GM12875 (cell line): ENCODE measurements at regions not wholly inside any gene's neighbourhood (a gene's known extent, or its start where the extent isn't known, plus 50 kb on each side); places are given as distances from the start of the nearest gene placed in this dataset.

ENCODE experiments used
- H3K4me3 ChIP-seq: one replicate; pipeline ENCODE4 v1.5.1; 2011; ENCODE audit warnings: low read depth, low read length, control low read depth
- TF ChIP-seq, protein P1 (sequence below): IDR thresholded peaks from 2 replicates; pipeline ENCODE4 v1.5.1; 2011; ENCODE audit warnings: low read depth, mild to moderate bottlenecking, control low read depth, inconsistent platforms, low read length, moderate library complexity, borderline replicate concordance; ENCODE audit not compliant: insufficient read depth

DNA sequence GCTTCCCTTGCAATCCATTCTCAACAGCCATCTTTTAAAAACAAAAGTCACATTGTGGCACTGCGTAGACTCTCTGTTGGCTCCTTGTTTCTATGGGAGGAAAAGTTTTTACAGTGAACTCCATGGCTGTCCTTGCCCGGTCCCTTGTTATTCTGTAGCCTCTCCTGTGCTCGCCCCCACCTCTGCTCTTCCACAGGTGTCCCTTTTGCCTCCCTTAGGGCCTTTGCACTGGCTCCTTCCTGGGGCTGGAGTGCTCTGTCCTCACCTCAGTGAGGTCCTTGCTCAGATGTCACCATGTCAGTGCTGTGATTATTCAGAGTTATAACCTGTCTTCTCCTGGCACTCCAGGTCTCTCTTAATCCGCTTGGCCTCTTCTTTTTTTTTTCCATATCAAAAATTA, 308.8 kb downstream of the DOCK8 start:
- TF ChIP-seq, protein P1, sequence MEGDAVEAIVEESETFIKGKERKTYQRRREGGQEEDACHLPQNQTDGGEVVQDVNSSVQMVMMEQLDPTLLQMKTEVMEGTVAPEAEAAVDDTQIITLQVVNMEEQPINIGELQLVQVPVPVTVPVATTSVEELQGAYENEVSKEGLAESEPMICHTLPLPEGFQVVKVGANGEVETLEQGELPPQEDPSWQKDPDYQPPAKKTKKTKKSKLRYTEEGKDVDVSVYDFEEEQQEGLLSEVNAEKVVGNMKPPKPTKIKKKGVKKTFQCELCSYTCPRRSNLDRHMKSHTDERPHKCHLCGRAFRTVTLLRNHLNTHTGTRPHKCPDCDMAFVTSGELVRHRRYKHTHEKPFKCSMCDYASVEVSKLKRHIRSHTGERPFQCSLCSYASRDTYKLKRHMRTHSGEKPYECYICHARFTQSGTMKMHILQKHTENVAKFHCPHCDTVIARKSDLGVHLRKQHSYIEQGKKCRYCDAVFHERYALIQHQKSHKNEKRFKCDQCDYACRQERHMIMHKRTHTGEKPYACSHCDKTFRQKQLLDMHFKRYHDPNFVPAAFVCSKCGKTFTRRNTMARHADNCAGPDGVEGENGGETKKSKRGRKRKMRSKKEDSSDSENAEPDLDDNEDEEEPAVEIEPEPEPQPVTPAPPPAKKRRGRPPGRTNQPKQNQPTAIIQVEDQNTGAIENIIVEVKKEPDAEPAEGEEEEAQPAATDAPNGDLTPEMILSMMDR, result no peak

DNA sequence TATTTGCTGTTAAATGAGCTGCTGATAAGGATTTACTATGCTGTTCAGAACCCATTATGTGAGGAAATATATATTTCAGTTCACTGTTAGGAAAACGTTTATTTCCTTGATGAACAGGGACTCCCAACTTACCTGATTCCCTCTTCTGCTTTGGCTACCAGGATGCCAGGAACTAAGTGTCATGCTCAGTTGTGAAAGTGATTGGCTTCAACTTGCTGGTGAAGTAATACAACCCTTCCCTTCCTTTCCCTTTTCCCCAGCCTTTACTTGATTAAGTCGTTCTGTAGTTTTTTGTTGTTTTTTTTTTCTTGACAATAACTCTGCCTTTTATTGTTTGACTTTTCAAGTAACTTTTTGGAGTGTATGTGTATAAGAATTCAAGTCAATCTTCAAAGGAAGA, 309.3 kb downstream of the DOCK8 start:
- no peak overlapping the region for H3K4me3 ChIP-seq
- TF ChIP-seq, protein P1, result no peak

More for the DNA sequence above, 308.8 kb downstream of the DOCK8 start:
- H3K4me3 ChIP-seq, result no peak overlapping the region

DNA sequence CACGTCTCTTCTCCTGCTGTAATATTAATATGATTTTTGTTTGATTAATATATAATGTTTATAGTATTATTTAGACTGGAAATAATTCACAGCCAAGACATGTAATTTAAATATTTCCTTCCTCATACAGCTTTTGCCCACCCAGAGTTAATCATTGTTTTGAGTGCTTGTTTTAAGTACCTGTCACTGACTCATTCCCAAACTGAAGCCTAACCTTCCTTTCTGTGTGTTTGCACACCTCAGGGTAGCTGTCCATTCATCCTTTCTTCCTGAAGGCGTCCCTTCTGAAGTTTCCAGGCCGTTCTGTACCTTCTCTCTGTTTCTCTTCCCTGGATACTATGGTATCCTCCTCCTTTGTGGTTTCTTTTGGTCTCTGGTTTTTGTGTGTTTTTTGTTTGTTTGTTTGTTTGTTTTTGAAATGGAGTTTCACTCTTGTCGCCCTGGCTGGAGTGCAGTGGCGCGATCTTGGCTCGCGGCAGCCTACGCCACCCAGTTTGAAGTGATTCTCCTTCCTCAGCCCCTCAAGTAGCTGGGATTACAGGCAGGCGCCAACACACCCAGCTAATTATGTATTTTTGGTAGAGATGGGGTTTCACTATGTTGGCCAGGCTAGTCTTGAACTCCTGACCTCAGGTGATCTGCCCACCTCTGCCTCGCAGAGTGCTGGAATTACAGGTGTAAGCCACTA, 312.4 kb downstream of the DOCK8 start:
- TF ChIP-seq, protein P1, result no peak
- H3K4me3 ChIP-seq, result no peak overlapping the region

DNA sequence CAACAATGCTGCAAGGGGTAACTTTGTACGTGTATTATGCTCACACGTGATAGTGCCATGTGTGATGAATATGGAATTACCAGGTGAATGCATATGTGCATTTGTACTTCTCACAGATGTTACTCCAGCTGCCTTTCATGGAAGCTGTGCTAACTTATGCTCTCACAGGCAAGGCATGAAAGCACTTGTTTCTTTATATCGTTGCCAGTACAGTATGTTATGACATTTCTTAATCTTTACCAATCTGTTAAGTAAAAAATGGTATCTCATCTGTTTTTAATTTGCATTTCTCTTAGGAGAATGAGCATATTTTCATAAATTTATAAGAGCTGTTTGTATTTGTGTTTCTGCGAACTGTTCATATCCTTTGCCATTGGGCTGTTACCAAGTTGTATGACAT, 311.8 kb upstream of the DMRT1 start:
- TF ChIP-seq, protein P1, result no peak
- no peak overlapping the region for H3K4me3 ChIP-seq

DNA sequence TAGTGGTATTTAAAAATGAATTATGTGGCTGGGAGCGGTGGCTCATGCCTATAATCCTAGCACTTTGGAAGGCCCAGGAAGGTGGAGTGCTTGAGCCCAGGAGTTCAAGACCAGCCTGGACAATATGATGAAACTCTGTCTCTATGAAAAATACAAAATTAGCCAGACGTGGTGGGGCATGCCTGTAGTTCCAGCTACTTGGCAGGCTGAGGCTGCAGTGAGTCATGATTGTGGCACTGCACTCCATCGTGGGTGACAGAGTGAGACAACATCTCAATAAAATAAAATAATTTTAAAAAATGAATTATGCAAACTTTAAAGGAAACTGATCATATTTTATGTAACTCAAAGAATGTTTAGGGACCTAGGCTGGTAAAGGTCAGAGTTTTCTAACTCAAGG, 310.8 kb upstream of the DMRT1 start:
- TF ChIP-seq, protein P1, result no peak

DNA sequence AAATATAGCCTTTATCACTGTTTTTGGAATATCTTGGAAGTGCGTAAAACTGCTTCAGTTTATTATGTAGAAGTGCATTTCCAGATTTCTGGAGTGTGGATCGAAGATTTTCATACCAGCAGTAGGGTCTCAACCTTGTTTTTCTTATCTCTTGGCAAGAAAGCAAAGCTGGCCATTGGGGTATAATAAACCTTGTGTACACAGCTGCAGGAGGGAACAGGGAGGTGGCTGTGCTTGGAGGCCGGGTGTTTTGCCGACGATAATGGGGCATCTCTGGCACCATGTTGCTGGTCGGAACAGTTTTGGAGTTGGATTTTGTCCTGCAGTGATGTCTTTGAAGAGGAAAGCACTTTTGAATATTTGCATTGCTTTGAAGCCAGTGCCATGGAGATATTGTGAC, 308.8 kb upstream of the DMRT1 start:
- H3K4me3 ChIP-seq, result no peak overlapping the region
- TF ChIP-seq, protein P1, result no peak

More for the DNA sequence above, 310.8 kb upstream of the DMRT1 start:
- H3K4me3 ChIP-seq, result no peak overlapping the region

DNA sequence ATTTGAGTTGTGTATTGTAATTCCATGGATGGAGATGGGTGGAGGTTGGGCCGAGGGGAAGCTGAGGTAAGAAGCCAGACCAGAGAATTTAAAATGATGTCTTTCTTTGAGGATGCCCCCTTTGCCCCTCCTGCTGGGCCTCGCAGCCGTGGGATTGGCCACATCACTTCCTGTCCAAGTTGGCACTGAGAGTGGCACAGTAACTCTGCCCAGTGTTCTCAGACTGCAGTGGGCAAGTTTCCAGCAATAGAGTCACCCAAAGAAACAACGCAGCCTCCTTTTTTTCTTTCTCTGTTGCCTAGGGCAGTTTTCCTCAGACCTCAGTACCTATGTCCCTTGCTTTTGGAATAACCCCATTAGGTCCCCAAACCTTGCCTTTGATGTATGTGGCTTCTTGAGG, 306.6 kb upstream of the DMRT1 start:
- no peak overlapping the region for H3K4me3 ChIP-seq
- TF ChIP-seq, protein P1, result no peak
